CD4-positive, alpha-beta T cell treated with Interleukin-10 for 1 hour (primary cell): ENCODE measurements at regions not wholly inside any gene's neighbourhood (a gene's known extent, or its start where the extent isn't known, plus 50 kb on each side); places are given as distances from the start of the nearest gene placed in this dataset.
"Not testable (repeated sequence)": the region's sequence is repeated elsewhere in the genome, so short reads cannot be mapped to it uniquely, and the experiment has no call there.

Experiments used
- DNase-seq: peaks from one replicate; pipeline ENCODE4 v3.0.0-alpha.2; 2020

- DNase-seq = no peak
These were observed 80.7 kb upstream of the CCDC167 start for GRCh38 chr6:37580176-37580955.

DNA sequence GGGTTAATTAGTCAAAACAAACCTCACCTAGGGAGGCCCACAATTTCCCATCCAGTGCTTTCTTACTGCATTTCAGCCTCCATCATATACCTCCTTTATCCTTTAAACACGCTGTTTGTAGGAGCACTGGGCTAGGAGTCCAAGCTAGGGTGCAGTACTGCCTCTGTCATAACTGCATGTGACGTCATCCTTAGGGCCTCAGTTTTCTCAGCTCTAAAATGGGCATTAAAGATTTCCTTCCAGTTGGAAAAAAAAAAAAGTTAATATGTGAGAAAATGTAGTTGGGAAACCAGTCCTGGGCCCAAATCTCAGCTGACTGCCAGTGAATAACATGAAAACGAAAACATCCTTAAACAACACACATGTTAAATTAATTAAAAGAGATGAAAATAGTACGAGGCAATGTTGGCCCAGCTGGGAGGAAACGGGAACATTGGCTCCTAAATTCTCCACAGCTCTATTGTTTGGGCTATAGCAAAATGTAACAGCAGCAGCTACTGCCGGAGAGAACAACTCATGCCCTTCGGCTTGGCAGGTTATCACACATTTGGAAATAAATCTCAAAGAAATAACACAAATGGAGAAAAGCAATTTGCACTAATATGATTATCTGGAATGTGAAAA is 79.9 kb upstream of the CCDC167 start:
- no peak for DNase-seq

GRCh38 chr6:37578104-37578503 is 78.4 kb upstream of the CCDC167 start:
- DNase-seq = no peak

DNA sequence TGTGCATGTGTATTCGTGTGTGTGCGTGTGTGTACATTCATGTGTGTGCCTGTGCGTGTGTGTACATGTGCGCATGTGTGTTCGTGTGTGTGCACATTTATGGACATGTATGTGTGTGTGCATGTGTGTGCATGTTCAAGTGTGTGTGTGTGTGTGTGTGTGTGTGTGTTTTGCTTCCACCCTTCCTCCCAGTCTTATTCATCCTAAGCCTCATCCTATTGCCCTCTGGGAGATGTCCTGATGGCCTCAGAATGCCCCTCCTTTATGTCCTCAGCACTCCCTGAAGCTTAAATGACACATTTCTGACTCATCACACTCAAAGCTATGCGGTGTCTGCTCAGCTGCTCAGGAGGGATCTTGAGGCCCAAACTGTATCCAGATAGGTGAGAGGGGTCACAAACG is 76.6 kb upstream of the CCDC167 start:
- DNase-seq = no peak

GRCh38 chr6:37575221-37575620 is 75.5 kb upstream of the CCDC167 start:
- no peak for DNase-seq

DNA sequence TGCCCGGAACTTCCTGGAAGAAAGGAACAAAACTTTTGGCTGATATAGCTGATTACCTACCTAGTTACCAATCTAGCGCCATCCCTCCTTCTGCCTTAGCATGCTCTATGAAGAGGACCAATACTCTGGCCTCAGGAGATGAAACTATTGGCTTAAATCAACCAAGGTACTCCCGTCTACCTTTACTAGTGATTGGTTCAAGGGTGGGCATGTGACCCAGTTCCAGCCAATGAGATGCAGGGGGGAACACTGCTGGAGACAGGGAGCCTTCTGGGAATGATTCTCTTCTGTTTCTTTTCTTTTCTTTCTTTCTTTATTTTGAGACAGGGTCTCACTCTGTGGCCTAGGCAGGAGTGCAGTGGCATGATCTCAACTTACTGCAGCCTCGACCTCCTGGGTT is 72.6 kb upstream of the CCDC167 start:
- DNase-seq = no peak

GRCh38 chr6:37570482-37571133 is 70.9 kb upstream of the CCDC167 start:
- DNase-seq = no peak

DNA sequence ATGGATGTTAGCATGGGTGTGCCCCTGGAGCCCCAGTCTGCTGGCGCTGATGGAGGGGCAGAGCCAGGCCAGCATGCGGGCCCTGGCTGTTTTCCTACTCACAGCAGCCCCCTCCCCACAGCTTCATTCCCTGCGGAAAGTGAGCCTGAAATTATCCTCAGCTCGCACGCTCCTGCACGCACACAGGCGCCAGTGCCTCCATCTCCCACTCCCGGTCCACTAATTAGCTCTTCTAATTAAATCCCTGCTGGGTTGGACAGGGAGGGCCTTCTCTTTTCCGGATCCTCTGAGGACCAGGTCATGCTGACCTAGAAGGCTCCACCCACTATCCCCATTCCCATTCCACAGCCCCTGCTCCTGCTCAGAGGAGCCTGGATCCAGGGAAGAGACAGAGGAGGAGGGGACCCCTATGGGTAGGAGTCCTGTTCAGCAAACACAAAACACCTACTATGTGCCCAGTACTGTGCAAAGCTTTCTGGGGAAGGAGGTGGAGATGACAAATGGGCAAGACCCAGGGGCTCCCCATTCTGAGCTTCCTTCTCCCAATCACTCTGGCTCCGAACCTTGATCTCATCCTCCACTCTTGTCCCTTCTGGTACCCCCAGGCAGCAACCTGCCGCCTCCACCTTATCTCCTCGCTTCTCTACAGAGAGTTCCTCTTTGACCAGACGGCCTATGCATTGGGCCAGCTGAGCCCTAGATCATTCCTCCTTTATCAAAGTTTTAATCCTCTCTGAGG is 70.2 kb upstream of the CCDC167 start:
- no peak for DNase-seq

DNA sequence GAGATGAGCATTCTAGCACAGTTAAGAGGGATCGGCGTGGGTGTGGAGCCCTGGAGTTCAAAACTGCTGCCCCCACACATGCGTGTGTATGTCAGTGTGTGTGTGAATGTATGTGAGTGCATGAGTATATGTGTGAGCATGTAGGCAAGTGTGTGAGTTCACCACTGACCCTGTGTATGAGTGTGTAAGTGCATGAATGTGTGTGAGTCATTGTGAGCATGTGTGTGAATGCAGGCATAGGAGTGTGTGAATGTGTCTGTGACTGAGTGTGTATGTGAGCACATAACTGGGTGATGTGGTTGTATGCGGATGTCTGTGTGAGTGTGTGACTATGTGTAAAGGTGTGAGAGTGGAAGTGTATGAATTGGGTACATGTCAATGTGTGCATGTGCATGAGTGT is 69.6 kb upstream of the CCDC167 start:
- DNase-seq = no peak

DNA sequence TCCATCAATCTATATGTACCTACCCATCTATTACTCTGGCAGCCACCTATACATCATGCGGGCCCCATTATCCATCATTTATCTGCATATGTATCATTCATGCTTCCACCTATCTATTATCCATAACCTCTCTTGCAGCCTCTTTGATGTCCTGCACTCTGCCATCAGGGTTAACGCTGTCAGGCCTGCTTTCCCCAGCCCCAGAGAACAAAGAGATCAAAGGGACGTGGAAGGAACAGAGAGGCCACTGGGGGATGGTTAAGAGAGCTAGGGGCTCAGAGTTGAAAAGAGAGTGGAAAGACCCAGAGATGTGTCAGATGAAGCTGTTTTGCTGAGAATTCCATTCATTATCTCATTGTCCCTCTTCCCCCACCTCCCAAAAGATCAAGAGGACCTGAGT is 67.3 kb upstream of the CCDC167 start:
- no peak for DNase-seq

DNA sequence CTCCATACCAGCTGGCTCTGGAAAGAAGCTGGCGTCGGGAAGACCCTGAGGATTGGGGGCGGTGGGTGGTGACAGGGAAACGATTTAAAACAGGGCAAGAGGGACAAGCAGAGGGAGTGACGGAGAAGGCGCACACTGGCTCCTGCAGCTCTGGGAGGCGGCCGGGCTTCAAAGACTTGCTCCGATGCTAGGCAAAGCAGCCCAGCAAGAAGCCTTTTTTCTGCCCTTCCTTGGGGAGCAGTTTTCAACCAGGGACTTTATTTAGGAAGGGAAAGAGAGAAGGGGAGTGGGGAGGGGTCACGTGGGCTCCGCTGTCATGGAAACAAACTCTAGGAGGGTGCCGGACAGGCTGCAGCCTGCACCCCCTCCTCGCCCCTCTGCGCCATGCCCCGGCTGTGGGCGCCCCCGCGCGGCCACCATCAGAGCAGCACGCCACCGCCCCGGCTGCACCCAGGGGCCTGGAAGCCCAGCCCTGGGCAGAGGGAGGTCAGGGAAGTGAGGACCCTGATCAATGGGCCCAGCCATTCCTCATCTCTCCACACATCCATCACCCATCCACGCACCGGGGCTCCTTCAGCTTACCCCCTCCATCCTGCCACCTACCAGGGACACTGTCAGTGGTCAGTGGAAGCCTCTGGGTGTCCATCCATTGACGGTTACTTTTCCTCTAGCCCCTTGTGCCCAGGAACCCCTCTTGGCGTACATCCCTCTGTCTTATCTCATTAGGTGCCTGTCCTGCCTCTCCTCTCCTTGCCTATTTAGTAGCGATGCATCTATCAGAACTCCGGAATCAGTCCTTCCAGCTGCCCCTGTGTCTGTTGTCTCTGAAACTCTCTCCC is 66.6 kb upstream of the CCDC167 start:
- DNase-seq = peak; percentile 71

DNA sequence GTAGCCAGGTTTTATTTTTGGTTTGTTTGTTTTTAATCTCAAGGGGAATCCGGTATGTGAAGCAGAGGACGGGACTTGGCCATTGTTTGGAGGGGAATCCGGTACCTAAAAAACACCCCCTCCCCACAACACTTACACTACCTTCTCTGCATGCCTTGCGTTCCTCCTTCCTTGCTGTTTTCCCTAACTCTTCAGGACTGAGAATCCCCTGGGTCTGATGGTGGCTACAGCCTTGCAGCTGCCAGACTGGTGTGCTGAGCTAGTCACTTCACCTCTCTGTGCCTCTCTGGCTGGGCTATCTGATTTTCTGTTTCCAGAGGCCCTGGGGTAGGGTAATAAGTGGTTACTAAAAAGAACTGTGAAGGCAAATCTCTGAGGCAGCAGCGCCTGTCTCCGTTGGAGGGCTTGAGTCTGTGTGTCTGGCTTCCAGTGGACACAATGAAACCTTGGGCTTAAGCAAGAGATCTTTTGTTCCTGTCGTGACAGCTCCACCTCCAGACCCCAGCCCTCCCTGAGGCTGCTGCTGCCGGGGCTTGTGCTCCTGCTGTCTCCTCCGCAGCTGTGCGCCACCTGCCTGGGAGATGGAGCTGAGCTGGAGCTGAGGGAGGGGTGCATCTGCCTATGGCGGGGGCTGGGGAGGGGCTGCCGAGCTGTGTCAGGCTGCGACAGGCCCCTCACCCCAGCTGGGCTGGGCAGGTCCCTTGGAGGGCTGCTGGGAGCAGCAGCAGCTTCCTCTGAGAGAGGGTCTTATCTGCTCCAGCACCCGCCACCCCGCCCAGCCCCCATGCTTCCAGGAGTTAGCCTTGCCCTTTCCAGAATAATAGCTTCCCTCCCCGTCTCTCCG is 65.8 kb upstream of the CCDC167 start:
- DNase-seq = no peak

- not testable (repeated sequence) for DNase-seq
These were observed 63.2 kb upstream of the CCDC167 start for GRCh38 chr6:37562926-37563288.

DNA sequence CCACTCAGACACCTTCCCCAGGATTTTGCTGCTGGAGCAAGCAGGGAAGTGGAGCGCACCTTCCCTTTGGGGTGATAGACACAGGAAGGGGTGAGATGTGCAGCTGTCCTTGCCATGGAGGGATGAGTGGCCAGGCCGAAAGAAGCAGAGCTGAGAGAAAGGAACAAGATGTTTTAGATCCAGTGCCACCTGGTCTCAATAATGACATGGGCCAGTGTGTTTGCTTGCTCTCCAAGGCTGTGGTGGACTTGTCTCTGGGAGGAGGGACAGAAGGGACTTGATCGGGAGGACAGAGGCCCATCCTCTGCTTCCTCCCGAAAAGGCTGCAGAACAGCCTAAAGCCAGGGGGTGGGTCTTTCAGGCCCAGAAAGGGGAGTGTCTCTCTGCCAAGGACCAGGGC is 61.7 kb upstream of the CCDC167 start:
- DNase-seq = no peak

- DNase-seq = no peak
These were observed 61.0 kb upstream of the CCDC167 start for GRCh38 chr6:37560737-37561103.

- DNase-seq = no peak
These were observed 59.8 kb upstream of the CCDC167 start for GRCh38 chr6:37559501-37559900.

DNA sequence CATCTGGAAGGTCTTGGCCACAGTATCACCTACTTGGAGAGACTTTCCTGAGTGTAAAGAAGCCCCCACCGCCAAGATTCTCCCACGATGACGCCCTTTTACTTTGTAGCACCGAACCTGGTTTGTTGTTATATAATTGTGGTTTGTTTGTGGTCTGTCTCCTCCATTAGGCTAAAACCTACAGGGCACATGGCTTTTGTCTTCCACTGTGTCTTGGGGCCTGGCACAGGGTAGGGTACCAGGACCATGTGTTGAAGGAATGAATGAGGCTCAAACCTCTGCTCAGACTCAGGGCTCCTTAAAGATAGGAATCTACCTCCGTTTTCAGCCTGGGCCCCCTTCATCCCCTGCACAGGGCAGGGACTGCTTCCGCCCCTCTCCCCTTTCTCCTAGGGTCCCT is 59.4 kb upstream of the CCDC167 start:
- DNase-seq = peak; percentile 3

- DNase-seq = no peak
These were observed 59.0 kb upstream of the CCDC167 start for GRCh38 chr6:37558646-37559045.

DNA sequence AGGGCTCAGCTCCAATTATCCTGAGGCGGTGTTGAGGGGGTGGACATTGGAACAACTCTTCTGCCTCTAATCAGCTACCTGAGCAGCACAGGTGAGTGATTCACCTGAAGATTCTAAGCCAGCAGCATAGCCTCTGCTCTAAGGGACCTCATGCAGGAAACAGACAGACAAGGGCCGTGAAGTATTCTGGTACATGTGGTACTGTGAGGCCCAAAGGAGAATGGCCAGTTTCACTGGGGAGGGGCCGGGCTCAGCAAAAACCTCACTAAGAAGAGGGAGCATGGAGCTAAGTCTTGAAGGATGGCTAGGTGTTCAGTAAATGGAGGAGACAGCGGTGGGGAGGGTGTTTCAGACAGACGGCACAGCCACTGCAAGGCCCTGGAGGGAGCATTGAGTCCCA is 58.5 kb upstream of the CCDC167 start:
- DNase-seq = no peak

GRCh38 chr6:37557645-37558114 is 58.0 kb upstream of the CCDC167 start:
- no peak for DNase-seq

DNA sequence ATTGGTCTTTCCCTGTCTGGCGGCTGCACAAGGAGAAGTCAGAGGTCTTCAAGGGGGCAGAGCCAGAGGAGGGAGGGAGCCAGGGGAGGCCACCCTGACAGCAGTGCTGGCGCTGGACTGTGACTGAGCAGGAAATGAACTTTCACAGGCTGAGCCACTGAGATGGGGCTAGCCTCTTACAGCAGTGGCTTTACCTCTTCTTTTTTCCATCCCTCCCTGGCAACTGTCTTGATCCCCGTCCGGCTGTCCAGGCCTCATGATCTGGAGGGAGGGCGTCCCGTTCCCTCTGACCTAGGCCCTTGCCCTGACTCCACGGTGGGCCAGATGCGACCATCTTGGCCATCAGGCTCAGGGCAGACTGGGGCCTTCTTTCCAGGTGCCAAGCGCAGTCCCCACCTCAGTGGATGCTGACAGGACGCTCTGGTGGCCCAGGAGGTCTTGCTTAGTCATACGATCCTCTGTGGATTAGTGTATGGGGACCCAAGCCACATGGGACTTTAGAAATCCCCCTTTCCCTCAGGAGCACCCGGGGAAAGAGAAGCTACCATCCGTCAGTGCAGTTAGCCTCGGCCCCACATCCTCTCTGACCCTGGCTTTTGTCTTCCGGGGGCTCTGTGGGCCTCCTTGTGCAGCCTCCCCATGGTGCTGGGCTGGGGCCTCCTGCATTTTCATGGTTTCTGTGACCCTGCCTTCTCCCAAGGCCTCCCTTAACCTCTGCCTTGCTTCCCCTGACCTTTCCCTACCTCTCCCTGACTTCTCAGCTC is 57.4 kb upstream of the CCDC167 start:
- no peak for DNase-seq
